Fibroblast of mammary gland (primary cell): ENCODE measurements at regions not wholly inside any gene's neighbourhood (a gene's known extent, or its start where the extent isn't known, plus 50 kb on each side); places are given as distances from the start of the nearest gene placed in this dataset.

Experiments
- DNase-seq: peaks from one replicate; pipeline ENCODE4 v3.0.0-alpha.2; 2010; ENCODE audit warnings: low read depth
- H3K4me3 ChIP-seq: 2 replicates; pipeline ENCODE4 v1.5.1; 2011; ENCODE audit warnings: low read depth, mild to moderate bottlenecking, low read length, moderate library complexity; ENCODE audit not compliant: control insufficient read depth
- TF ChIP-seq, protein P1 (sequence below): conservative IDR thresholded peaks from 2 replicates; pipeline ENCODE4 v1.5.1; 2011; ENCODE audit warnings: low read depth, low read length, inconsistent platforms; ENCODE audit not compliant: control insufficient read depth, insufficient read depth

DNA sequence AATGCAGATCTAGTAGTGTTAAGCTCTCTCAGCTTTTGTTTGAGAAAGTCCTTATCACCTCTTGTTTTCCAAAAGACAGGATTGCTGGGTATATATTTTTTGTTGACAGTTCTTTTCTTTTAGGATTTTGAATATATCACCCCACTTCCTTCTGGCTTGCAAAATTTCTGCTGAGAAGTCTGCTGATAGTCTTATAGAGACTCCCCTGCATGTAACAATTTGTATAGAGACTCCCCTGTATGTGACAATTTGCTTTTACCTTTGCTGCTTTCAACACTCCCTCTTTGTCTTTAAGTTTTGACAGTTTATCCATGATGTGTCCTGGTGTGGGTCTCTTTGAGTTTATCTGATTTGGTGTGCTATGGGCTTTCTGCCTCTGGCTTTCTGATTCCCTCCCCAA is 115.0 kb upstream of the CCDC85A start:
- DNase-seq: no peak
- H3K4me3 ChIP-seq: no peak overlapping the region
- TF ChIP-seq, protein P1, sequence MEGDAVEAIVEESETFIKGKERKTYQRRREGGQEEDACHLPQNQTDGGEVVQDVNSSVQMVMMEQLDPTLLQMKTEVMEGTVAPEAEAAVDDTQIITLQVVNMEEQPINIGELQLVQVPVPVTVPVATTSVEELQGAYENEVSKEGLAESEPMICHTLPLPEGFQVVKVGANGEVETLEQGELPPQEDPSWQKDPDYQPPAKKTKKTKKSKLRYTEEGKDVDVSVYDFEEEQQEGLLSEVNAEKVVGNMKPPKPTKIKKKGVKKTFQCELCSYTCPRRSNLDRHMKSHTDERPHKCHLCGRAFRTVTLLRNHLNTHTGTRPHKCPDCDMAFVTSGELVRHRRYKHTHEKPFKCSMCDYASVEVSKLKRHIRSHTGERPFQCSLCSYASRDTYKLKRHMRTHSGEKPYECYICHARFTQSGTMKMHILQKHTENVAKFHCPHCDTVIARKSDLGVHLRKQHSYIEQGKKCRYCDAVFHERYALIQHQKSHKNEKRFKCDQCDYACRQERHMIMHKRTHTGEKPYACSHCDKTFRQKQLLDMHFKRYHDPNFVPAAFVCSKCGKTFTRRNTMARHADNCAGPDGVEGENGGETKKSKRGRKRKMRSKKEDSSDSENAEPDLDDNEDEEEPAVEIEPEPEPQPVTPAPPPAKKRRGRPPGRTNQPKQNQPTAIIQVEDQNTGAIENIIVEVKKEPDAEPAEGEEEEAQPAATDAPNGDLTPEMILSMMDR: no peak

DNA sequence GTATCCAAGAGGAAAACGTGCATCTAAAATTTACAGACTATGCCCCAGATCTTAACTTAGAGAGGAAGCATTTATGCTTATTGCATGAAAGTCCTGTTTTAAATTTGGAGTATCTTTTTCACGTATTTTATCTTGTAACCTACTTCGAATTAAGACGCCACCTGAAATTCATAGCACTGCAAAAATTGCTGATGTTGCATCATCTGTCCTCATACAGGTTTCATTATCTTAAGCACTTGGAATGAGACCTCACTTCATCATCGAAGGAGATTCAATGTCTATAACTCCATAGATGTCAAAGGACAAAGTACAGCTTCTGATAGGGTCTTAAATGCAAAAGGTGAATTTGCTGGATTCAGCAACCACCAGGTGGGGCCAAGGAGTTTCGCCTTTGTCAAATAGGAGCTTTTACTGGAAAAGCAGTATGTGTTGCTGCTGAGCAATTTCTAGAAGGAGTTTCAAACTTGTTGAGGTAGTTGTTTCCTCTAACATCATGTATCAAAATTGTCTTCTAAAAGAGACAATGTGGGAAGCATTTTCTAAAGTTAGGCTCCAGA is 106.4 kb upstream of the CCDC85A start:
- TF ChIP-seq, protein P1: peak; percentile 53
- H3K4me3 ChIP-seq: no peak overlapping the region
- peak; percentile 18 for DNase-seq

DNA sequence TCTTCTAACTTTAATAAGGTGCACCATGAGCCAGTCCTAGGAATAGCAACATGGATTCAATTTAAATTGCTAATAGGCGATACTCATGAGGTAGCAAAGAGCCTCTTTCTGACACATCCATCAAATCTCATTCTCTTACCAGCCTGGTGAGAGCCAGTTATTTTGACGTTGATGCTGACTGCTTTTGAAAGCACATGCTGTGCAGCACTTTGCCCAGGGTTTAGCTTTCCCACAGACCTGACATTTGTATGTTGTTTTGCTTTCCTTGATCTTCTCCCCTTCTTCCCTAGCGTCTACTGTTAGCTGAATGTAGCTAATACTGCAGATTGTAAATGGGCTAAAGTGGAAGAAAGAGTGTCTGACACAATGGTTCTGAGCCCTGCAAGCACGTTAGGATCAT is 101.1 kb upstream of the CCDC85A start:
- no peak overlapping the region for H3K4me3 ChIP-seq
- TF ChIP-seq, protein P1: no peak
- no peak for DNase-seq

DNA sequence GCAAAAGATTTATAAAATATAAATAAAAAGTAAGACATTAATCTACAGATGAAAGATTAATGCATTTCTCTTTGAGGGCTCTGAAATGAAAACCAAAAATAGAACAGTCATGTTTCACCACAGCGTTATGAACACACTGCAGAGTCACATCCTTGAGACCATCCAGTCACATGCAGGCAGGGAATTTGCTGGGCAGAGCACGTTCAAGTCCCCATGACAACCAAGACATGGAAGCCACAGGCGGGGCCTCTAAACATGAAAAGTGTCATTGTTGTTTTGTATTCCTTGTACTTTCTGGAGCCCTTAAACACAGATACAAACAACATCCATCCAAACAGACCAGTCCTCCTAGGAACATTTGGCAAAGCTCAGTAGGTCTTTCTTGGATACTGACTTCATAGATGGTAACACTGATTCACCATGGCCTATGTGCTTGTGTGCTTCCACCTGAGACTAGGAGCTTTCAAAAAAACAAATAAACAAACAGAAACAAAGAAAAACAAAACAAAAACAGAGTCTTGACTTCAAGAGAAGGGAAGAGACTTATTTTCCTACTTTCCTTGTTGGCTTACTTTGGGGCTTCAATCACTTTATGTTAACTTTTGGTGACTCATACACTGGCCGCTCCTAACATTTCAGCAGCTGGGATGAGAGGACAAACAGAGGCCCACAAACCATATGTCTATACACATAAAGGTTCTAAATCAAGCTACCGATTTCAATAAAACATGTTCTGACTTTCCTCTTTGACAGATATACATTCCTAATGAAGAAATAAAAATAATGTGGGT is 99.5 kb upstream of the CCDC85A start:
- no peak overlapping the region for H3K4me3 ChIP-seq
- TF ChIP-seq, protein P1: no peak
- no peak for DNase-seq

DNA sequence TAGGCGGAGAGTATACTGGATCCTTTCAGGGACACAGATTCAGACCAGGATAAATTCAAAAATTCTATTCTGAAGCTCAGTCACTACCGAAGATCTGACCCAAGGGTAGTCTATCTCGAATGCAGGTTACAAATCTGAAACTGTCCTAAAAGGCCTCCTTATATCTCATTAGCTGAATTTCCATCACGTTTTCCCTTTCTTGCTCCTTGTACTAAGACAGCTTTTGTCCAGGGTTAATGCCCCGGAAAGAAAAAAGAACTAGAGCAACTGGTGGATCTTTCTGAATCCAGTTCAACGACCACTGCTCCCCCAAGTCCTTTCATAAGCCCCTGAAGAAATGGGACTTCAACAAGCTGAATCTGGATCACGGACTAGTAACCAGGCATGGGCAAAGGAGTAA is 97.5 kb upstream of the CCDC85A start:
- TF ChIP-seq, protein P1: no peak
- DNase-seq: no peak
- no peak overlapping the region for H3K4me3 ChIP-seq

DNA sequence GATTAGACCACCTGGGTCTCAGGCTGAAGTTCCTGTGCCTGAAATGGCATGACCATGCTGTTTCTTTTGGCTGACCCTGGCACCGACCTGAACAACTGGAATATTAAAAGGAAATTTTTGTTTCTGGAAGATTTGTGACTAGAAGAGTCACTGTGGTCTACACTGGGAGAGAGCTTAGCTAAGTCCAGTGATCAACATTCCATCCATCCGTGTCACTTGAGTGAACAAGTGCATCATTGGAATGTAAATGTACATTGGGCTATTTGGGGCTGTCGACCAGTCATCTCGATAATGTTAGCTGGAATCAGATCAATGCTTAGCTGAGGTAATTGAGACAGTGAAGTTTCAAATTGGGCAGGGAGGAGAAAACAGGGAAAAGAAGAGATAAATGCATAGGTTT is 95.4 kb upstream of the CCDC85A start:
- TF ChIP-seq, protein P1: no peak
- DNase-seq: peak; percentile 10
- H3K4me3 ChIP-seq: no peak overlapping the region

DNA sequence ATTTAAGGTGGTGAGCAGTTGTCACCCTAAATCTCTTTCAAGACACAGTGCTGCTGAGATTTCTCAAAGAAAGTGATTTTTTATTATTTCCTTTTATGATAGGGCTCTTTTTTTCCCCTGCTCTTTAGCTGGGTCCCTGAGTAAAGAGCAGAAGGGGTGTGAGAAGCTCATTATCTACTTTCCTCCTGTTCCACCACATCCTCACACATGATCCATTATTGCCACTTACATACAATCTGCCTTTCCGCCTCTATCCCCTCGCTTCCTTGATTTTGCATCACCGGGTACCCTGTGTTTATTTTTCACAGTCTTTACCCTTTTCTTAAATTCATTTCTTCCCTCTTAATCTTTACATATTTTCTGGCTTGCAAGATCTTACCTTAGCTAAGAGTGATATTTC is 93.9 kb upstream of the CCDC85A start:
- TF ChIP-seq, protein P1: no peak
- no peak overlapping the region for H3K4me3 ChIP-seq
- DNase-seq: no peak
